Fibroblast of villous mesenchyme (primary cell): ENCODE measurements at regions not wholly inside any gene's neighbourhood (a gene's known extent, or its start where the extent isn't known, plus 50 kb on each side); places are given as distances from the start of the nearest gene placed in this dataset.

Source experiments
- DNase-seq: peaks from one replicate; pipeline ENCODE4 v3.0.0-alpha.2; 2010; ENCODE audit warnings: low read depth
- H3K4me3 ChIP-seq: 2 replicates; pipeline ENCODE4 v1.5.1; 2011; ENCODE audit warnings: low read depth, mild to moderate bottlenecking, low read length
- TF ChIP-seq, protein P1 (sequence below): IDR thresholded peaks from 2 replicates; pipeline ENCODE4 v1.5.1; 2012; ENCODE audit warnings: low read depth, mild to moderate bottlenecking, low read length; ENCODE audit not compliant: insufficient read depth

GRCh38 chr2:22673529-22673928 lies 711.5 kb upstream of the KLHL29 start:
- no peak overlapping the region for H3K4me3 ChIP-seq
- no peak for DNase-seq
- TF ChIP-seq, protein P1, sequence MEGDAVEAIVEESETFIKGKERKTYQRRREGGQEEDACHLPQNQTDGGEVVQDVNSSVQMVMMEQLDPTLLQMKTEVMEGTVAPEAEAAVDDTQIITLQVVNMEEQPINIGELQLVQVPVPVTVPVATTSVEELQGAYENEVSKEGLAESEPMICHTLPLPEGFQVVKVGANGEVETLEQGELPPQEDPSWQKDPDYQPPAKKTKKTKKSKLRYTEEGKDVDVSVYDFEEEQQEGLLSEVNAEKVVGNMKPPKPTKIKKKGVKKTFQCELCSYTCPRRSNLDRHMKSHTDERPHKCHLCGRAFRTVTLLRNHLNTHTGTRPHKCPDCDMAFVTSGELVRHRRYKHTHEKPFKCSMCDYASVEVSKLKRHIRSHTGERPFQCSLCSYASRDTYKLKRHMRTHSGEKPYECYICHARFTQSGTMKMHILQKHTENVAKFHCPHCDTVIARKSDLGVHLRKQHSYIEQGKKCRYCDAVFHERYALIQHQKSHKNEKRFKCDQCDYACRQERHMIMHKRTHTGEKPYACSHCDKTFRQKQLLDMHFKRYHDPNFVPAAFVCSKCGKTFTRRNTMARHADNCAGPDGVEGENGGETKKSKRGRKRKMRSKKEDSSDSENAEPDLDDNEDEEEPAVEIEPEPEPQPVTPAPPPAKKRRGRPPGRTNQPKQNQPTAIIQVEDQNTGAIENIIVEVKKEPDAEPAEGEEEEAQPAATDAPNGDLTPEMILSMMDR: no peak

GRCh38 chr2:22683914-22684313 lies 701.1 kb upstream of the KLHL29 start:
- DNase-seq: no peak
- TF ChIP-seq, protein P1: no peak

DNA sequence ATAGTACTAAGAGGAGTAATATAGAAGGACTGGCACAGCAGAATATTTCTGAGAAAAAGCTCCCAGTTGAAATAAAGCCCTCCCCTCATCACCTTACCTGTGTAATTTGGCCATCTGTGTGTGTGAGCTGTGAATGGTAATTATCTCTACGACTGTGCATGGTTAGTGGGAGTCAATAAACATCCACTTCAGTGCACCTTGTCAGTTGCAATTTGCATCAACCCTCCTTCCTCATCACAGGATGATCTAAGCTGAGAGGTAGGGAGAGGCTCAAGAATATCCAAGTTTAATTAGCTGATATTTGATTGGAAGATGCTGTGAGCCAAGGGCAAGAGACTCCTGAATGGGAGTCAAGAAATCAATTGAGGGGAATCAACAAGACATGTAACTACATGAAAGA lies 694.9 kb upstream of the KLHL29 start:
- DNase-seq: no peak
- TF ChIP-seq, protein P1: no peak
- no peak overlapping the region for H3K4me3 ChIP-seq

More at GRCh38 chr2:22683914-22684313, 701.1 kb upstream of the KLHL29 start:
- no peak overlapping the region for H3K4me3 ChIP-seq

DNA sequence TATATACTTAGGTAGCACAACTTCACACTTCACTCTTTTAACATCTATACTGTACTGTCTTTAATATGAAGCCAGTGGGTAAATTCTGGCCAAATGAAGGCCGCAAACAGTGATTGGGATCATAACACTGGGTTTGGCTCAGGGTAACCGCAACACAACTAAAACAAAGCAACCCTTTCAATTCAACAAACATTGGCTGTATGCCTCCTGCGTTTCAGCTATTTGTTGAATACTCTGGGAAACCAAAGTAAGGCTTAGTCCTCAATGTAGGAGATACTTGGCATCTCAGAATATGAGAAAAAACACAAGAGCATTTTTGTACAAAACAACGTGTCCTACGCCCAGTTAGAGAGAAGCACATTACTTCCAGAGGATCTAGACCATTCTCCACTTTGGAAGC lies 693.3 kb upstream of the KLHL29 start:
- DNase-seq: no peak
- no peak overlapping the region for H3K4me3 ChIP-seq
- TF ChIP-seq, protein P1: no peak

GRCh38 chr2:22692746-22693145 lies 692.2 kb upstream of the KLHL29 start:
- TF ChIP-seq, protein P1: no peak
- DNase-seq: no peak
- no peak overlapping the region for H3K4me3 ChIP-seq

- TF ChIP-seq, protein P1: no peak
- no peak overlapping the region for H3K4me3 ChIP-seq
- DNase-seq: no peak
Observed at GRCh38 chr2:22694300-22694699, 690.7 kb upstream of the KLHL29 start.

GRCh38 chr2:22694856-22695255 lies 690.1 kb upstream of the KLHL29 start:
- H3K4me3 ChIP-seq: no peak overlapping the region
- DNase-seq: no peak
- TF ChIP-seq, protein P1: no peak
